Naive thymus-derived CD4-positive, alpha-beta T cell (primary cell): ENCODE measurements at regions not wholly inside any gene's neighbourhood (a gene's known extent, or its start where the extent isn't known, plus 50 kb on each side); places are given as distances from the start of the nearest gene placed in this dataset.

Source experiments
- ATAC-seq: fragments of 150-1000 bp; cut with Tn5 transposase; 2 replicates; pipeline ENCODE4 v1.10.0; 2021; ENCODE audit warnings: mild to moderate bottlenecking, moderate library complexity
- CTCF ChIA-PET: fragments of 350-600 bp; sonication (Branson Sonifier 250); formaldehyde crosslinking; loops from one replicate; lab custom pipeline; 2021; ENCODE audit warnings: antibody characterized with exemption; lab: Charles Lee
- POLR2A ChIA-PET: fragments of 350-600 bp; sonication (Branson Sonifier 250); formaldehyde crosslinking; loops from one replicate; lab custom pipeline; 2021; ENCODE audit warnings: antibody characterized with exemption, inconsistent platforms; lab: Charles Lee
- DNase-seq, 9 donors: peaks; one replicate each; pipeline versions ENCODE4 v3.0.0 to v3.0.0-alpha.2; 2020 to 2022; ENCODE audit warnings: mixed read lengths in 1 of 9
- H3K27ac ChIP-seq: one replicate; pipeline ENCODE4 v1.7.0; 2013; ENCODE audit warnings: mild to moderate bottlenecking, low read depth, low read length, moderate library complexity
- H3K27me3 ChIP-seq, 2 donors: one replicate each; pipeline ENCODE4 v1.7.0; 2013; ENCODE audit warnings: low read length in 2 of 2, mild to moderate bottlenecking in 2 of 2, moderate library complexity in 2 of 2; ENCODE audit not compliant: control insufficient read depth in 2 of 2, insufficient read depth in 2 of 2
- H3K36me3 ChIP-seq, 3 experiments: 1 replicate in 2 of 3; 2 replicates in 1 of 3; pipeline ENCODE4 v1.7.0; 2013; ENCODE audit warnings: low read length in 3 of 3, mild to moderate bottlenecking in 3 of 3, moderate library complexity in 1 of 3; ENCODE audit not compliant: insufficient read depth in 3 of 3, control insufficient read depth in 2 of 3
- H3K4me1 ChIP-seq, 2 donors: one replicate each; pipeline ENCODE4 v1.7.0; 2013; ENCODE audit warnings: low read length in 2 of 2, mild to moderate bottlenecking in 2 of 2, moderate library complexity in 1 of 2; ENCODE audit not compliant: control insufficient read depth in 2 of 2, insufficient read depth in 2 of 2
- H3K4me3 ChIP-seq: 2 replicates; pipeline ENCODE4 v1.7.0; 2013; ENCODE audit warnings: mild to moderate bottlenecking, low read length
- H3K9me3 ChIP-seq, 3 experiments: 1 replicate in 2 of 3; 2 replicates in 1 of 3; pipeline ENCODE4 v1.7.0; 2013; ENCODE audit warnings: low read length in 3 of 3; ENCODE audit not compliant: control insufficient read depth in 2 of 3
- H3K27ac Mint-ChIP-seq, 9 donors: one replicate each; pipeline ENCODE4 v1.8.0; 2020 to 2022; ENCODE audit warnings: mixed read lengths in 9 of 9, mild to moderate bottlenecking in 8 of 9, moderate library complexity in 5 of 9, inconsistent platforms in 2 of 9
- H3K27me3 Mint-ChIP-seq, 5 donors: one replicate each; pipeline ENCODE4 v1.8.0; 2021 to 2022; ENCODE audit warnings: mixed read lengths in 5 of 5, mild to moderate bottlenecking in 1 of 5
- H3K36me3 Mint-ChIP-seq, 5 donors: one replicate each; pipeline ENCODE4 v1.8.0; 2020 to 2022; ENCODE audit warnings: mixed read lengths in 5 of 5, mild to moderate bottlenecking in 3 of 5, inconsistent platforms in 1 of 5
- H3K4me1 Mint-ChIP-seq, 7 donors: one replicate each; pipeline ENCODE4 v1.8.0; 2020 to 2022; ENCODE audit warnings: mixed read lengths in 7 of 7, mild to moderate bottlenecking in 3 of 7, inconsistent platforms in 1 of 7
- H3K4me3 Mint-ChIP-seq, 10 donors: one replicate each; pipeline ENCODE4 v1.8.0; 2020 to 2022; ENCODE audit warnings: mild to moderate bottlenecking in 10 of 10, mixed read lengths in 10 of 10, moderate library complexity in 6 of 10, inconsistent platforms in 2 of 10
- H3K9me3 Mint-ChIP-seq, 11 donors: one replicate each; pipeline ENCODE4 v1.8.0; 2020 to 2022; ENCODE audit warnings: mixed read lengths in 11 of 11, mild to moderate bottlenecking in 4 of 11, inconsistent platforms in 1 of 11, moderate library complexity in 1 of 11
- intact Hi-C, 2 donors: fragments of 100-400 bp; cut with micrococcal nuclease; formaldehyde crosslinking; loops; one replicate each; pipeline ENCODE4 v1.15.1; 2023

DNA sequence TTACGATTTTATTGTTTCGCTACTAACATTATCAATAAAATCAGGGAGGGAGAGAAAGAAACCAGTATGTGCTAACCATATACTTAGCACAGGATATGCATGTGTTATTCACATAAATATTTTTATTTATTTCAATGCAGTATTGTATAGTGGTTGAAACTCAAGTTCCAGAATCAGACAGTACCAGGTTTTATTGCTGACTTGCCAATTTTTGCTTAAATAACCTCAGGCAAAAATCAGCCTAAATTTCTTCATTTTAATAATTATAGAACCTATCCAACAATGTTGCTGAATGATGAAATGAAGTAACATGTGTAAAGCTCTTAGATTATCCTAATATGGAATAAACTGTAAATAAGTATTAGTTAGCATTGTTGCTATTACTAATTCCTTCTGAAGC is 61.4 kb upstream of the LRRC7 start:
- no peaks in the 10 kb centered on the region for H3K27me3 ChIP-seq
- ChIA-PET POLR2A (no interaction called here), CTCF (no interaction called here)
- Mint-ChIP-seq H3K27ac (no peak overlapping the region), H3K27me3 (no peaks in the 10 kb centered on the region), H3K36me3 (no peaks in the 10 kb centered on the region), H3K4me1 (no peaks in the 10 kb centered on the region), H3K4me3 (no peak overlapping the region), H3K9me3 (peaks cover 0 to 2% (median 0%) of the 10 kb centered on the region in 11 donors)
- H3K27ac ChIP-seq: no peak overlapping the region
- no peaks in the 10 kb centered on the region for H3K36me3 ChIP-seq
- ATAC-seq (no peak), DNase-seq (no peak)
- H3K9me3 ChIP-seq: no peaks in the 10 kb centered on the region
- no peaks in the 10 kb centered on the region for H3K4me1 ChIP-seq
- no peak overlapping the region for H3K4me3 ChIP-seq
- intact Hi-C loops: no loop called here

DNA sequence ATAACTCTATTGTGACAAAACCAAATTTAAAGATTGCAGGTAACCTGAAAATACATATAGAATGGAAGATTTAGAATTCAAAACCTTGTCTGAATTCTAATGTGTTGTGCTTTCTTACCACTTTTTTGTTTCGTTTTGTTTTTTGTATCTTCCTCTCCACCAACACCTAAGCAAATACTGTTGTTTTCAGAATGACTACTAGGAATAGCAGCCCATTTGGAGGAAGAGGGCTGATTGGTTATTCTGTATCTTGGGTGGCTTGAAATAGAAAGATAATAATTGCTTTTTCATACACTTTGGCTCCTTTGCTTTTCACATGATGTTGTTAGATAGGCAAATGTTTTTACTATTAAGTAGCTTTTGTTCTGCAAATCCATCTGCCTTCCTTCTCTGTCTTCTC is 61.0 kb upstream of the LRRC7 start:
- Histone ChIP-seq H3K9me3 (no peaks in the 10 kb centered on the region), H3K27ac (no peak overlapping the region), H3K27me3 (no peaks in the 10 kb centered on the region), H3K4me1 (no peaks in the 10 kb centered on the region), H3K4me3 (no peak overlapping the region), H3K36me3 (no peaks in the 10 kb centered on the region)
- Mint-ChIP-seq H3K36me3 (no peaks in the 10 kb centered on the region), H3K27ac (no peak overlapping the region), H3K4me1 (no peaks in the 10 kb centered on the region), H3K4me3 (no peak overlapping the region), H3K9me3 (peaks cover 0 to 2% (median 0%) of the 10 kb centered on the region in 11 donors), H3K27me3 (no peaks in the 10 kb centered on the region)
- no peak for ATAC-seq
- CTCF ChIA-PET: no interaction called here
- DNase-seq: no peak
- POLR2A ChIA-PET: no interaction called here
- intact Hi-C loops: no loop called here

DNA sequence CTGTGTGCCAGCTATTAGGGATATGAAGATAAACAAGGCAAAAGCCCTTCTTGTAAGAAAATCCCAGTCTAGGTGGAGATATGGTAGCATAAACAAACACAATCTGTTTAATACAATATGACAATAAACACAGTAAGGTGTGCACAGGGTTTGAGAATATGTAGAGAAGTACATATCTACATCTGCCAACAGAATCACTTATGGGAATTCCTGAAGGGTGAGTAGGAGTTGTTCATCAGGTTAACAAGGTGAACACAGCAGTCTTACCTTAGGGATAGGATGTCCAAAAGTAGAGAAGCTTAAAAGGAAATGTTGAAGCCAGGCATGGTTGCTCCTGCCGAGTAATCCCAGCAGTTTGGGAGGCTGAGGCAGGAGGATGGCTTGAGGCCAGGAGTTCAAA is 57.7 kb upstream of the LRRC7 start:
- ChIA-PET CTCF (no interaction called here), POLR2A (no interaction called here)
- Mint-ChIP-seq H3K27me3 (no peaks in the 10 kb centered on the region), H3K4me1 (no peaks in the 10 kb centered on the region), H3K27ac (no peak overlapping the region), H3K36me3 (no peaks in the 10 kb centered on the region), H3K4me3 (no peak overlapping the region), H3K9me3 (peaks cover 0 to 6% (median 0%) of the 10 kb centered on the region in 11 donors)
- H3K4me1 ChIP-seq: no peaks in the 10 kb centered on the region
- H3K36me3 ChIP-seq: no peaks in the 10 kb centered on the region
- H3K9me3 ChIP-seq: no peaks in the 10 kb centered on the region
- no peak overlapping the region for H3K4me3 ChIP-seq
- intact Hi-C loops: no loop called here
- ATAC-seq (no peak), DNase-seq (no peak)
- no peak overlapping the region for H3K27ac ChIP-seq
- no peaks in the 10 kb centered on the region for H3K27me3 ChIP-seq

DNA sequence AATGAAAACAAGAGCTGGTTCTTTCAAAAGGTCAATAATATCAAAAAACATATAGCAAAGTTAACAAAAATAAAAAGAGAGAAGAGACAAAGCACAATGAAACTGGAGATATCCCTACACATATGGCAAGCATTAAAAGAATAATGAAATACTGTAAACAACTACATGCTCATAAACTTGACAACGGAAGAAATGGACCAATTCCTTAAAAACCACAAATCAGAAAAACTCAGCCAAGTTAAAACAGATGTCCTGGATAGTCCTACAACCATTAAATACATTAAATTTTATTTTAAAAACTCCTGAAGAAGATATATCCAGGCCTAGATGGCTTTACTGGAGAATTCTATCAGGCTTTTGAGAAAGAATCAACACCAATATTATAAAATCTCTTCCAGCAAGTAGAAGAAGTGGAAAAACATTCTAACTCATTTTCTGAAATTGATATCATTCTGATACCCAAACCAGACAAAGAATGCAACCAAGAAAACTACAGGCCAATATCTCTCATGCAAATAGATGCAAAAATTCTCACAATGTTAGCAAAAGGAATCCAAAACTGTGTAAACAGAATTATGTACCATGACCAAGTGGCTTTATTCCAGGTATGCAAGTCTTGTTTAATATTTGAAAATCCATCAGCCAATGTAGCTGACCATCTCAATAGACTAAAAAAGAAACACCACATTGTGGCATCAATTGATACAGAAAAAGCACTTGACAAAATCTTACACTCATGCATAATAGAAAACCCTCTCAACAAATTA is 56.1 kb upstream of the LRRC7 start:
- Mint-ChIP-seq H3K4me1 (no peaks in the 10 kb centered on the region), H3K27me3 (no peaks in the 10 kb centered on the region), H3K27ac (no peak overlapping the region), H3K9me3 (peaks cover 0 to 6% (median 0%) of the 10 kb centered on the region in 11 donors), H3K4me3 (no peak overlapping the region), H3K36me3 (peaks cover 0 to 3% (median 0%) of the 10 kb centered on the region in 5 donors)
- ChIA-PET POLR2A (no interaction called here), CTCF (no interaction called here)
- H3K4me1 ChIP-seq: no peaks in the 10 kb centered on the region
- DNase-seq (no peak), ATAC-seq (no peak)
- no peaks in the 10 kb centered on the region for H3K9me3 ChIP-seq
- no peaks in the 10 kb centered on the region for H3K27me3 ChIP-seq
- intact Hi-C loops: no loop called here
- H3K4me3 ChIP-seq: no peak overlapping the region
- no peak overlapping the region for H3K27ac ChIP-seq
- no peaks in the 10 kb centered on the region for H3K36me3 ChIP-seq

DNA sequence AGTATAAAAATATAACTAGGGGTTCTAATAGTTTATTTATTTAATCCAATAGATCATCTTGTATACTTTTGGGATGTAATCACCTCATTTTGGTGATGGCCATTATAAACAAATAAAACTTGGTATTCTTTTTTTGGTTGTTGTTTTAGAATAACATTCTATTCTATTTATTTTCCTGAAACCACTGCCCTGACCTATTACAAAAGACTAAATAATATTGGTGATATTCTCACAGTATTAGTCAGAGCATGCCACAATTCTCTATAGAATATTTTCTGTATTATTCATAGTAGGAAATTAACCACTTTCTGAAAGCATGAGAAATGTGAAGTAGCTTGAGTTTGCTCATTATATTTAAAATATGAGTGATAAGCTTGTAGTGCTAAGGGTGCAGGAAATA is 54.1 kb upstream of the LRRC7 start:
- no peaks in the 10 kb centered on the region for H3K36me3 ChIP-seq
- no peaks in the 10 kb centered on the region for H3K27me3 Mint-ChIP-seq
- no peaks in the 10 kb centered on the region for H3K9me3 ChIP-seq
- ATAC-seq (no peak), DNase-seq (no peak)
- no peak overlapping the region for H3K27ac ChIP-seq
- POLR2A ChIA-PET: no interaction called here
- H3K4me3 ChIP-seq: no peak overlapping the region
- H3K4me3 Mint-ChIP-seq: no peak overlapping the region
- intact Hi-C loops: no loop called here
- H3K4me1 ChIP-seq: no peaks in the 10 kb centered on the region
- CTCF ChIA-PET: no interaction called here
- H3K9me3 Mint-ChIP-seq: peaks cover 0 to 6% (median 0%) of the 10 kb centered on the region in 11 donors
- no peaks in the 10 kb centered on the region for H3K27me3 ChIP-seq
- peaks cover 0 to 3% (median 0%) of the 10 kb centered on the region in 5 donors for H3K36me3 Mint-ChIP-seq
- H3K4me1 Mint-ChIP-seq: no peaks in the 10 kb centered on the region
- no peak overlapping the region for H3K27ac Mint-ChIP-seq
